Thoracic aorta (tissue), 2 donors: ENCODE measurements at regions not wholly inside any gene's neighbourhood (a gene's known extent, or its start where the extent isn't known, plus 50 kb on each side); places are given as distances from the start of the nearest gene placed in this dataset.
"Not testable (repeated sequence)": the region's sequence is repeated elsewhere in the genome, so short reads cannot be mapped to it uniquely, and the experiment has no call there.

ENCODE experiments used
- ATAC-seq: fragments of 150-250 bp; one replicate; pipeline ENCODE4 v1.8.0; 2017; ENCODE audit warnings: low read depth; ENCODE audit not compliant: insufficient number of reproducible peaks, low FRiP score
- DNase-seq: peaks from one replicate; pipeline ENCODE4 v3.0.0-alpha.2; 2020; ENCODE audit warnings: low spot score
- H3K27ac ChIP-seq, 2 donors: fragments of 200-600 bp; sonication (generic); 1 replicate in 1 of 2; 2 replicates in 1 of 2; pipeline ENCODE4 v1.5.1; 2016; ENCODE audit warnings: mild to moderate bottlenecking in 2 of 2, moderate library complexity in 2 of 2
- H3K27me3 ChIP-seq: fragments of 200-600 bp; sonication (generic); replicated peaks from 2 replicates; pipeline ENCODE4 v1.6.0; 2016; ENCODE audit warnings: mild to moderate bottlenecking; ENCODE audit not compliant: insufficient read depth
- H3K36me3 ChIP-seq: fragments of 200-600 bp; sonication (generic); one replicate; pipeline ENCODE4 v1.5.1; 2016
- H3K4me1 ChIP-seq, 2 donors: fragments of 200-600 bp; sonication (generic); 1 replicate in 1 of 2; 2 replicates in 1 of 2; pipeline versions ENCODE4 v1.5.1 to v1.6.0; 2016; ENCODE audit warnings: low read depth in 2 of 2, mild to moderate bottlenecking in 1 of 2; ENCODE audit not compliant: control insufficient read depth in 1 of 2
- H3K4me3 ChIP-seq: fragments of 200-600 bp; sonication (generic); 2 replicates; pipeline ENCODE4 v1.5.1; 2016; ENCODE audit warnings: mild to moderate bottlenecking
- H3K9me3 ChIP-seq: fragments of 200-600 bp; sonication (generic); 2 replicates; pipeline ENCODE4 v1.5.1; 2016
- CTCF ChIP-seq: fragments of 200-600 bp; sonication (generic); IDR thresholded peaks from one replicate; pipeline ENCODE4 v1.5.1; 2019; ENCODE audit warnings: antibody characterized with exemption

- Histone ChIP-seq H3K4me3 (peak overlapping the region; percentile 71), H3K36me3 (no peaks in the 10 kb centered on the region), H3K4me1 (no peaks in the 10 kb centered on the region), H3K27me3 (no peaks in the 10 kb centered on the region), H3K27ac (peak overlapping the region; percentile 49 to 66), H3K9me3 (no peaks in the 10 kb centered on the region)
- ATAC-seq (no peak), DNase-seq (no peak)
- peak; percentile 9 for TF ChIP-seq CTCF
These were observed 113.6 kb upstream of the TEX13C start for GRCh38 chrX:125205918-125206665.

GRCh38 chrX:125210146-125210545 is 109.5 kb upstream of the TEX13C start:
- Histone ChIP-seq H3K4me3 (no peak overlapping the region), H3K27me3 (no peaks in the 10 kb centered on the region), H3K27ac (no peak overlapping the region), H3K36me3 (no peaks in the 10 kb centered on the region), H3K9me3 (no peaks in the 10 kb centered on the region), H3K4me1 (no peaks in the 10 kb centered on the region)
- ATAC-seq, result no peak
- no peak for TF ChIP-seq CTCF
- no peak for DNase-seq

GRCh38 chrX:125219852-125220251 is 99.8 kb upstream of the TEX13C start:
- DNase-seq, result no peak

GRCh38 chrX:125236955-125237354 is 82.7 kb upstream of the TEX13C start:
- DNase-seq (no peak), ATAC-seq (no peak)
- Histone ChIP-seq H3K4me1 (no peaks in the 10 kb centered on the region), H3K27ac (no peak overlapping the region), H3K36me3 (no peaks in the 10 kb centered on the region), H3K27me3 (no peaks in the 10 kb centered on the region), H3K9me3 (no peaks in the 10 kb centered on the region), H3K4me3 (no peak overlapping the region)
- no peak for TF ChIP-seq CTCF

More at GRCh38 chrX:125219852-125220251, 99.8 kb upstream of the TEX13C start:
- no peak for TF ChIP-seq CTCF
- no peaks in the 10 kb centered on the region for H3K36me3 ChIP-seq
- H3K9me3 ChIP-seq, result no peaks in the 10 kb centered on the region
- H3K4me3 ChIP-seq, result no peak overlapping the region
- H3K27me3 ChIP-seq, result no peaks in the 10 kb centered on the region
- no peak overlapping the region for H3K27ac ChIP-seq
- H3K4me1 ChIP-seq, result no peaks in the 10 kb centered on the region
- no peak for ATAC-seq

GRCh38 chrX:125248931-125249330 is 70.7 kb upstream of the TEX13C start:
- DNase-seq, result no peak
- Histone ChIP-seq H3K4me1 (no peaks in the 10 kb centered on the region), H3K27ac (no peak overlapping the region), H3K36me3 (no peaks in the 10 kb centered on the region), H3K4me3 (no peak overlapping the region), H3K9me3 (no peaks in the 10 kb centered on the region), H3K27me3 (no peaks in the 10 kb centered on the region)
- no peak for TF ChIP-seq CTCF
- no peak for ATAC-seq

GRCh38 chrX:125255759-125256158 is 63.9 kb upstream of the TEX13C start:
- H3K36me3 ChIP-seq, DNase-seq, H3K4me3 ChIP-seq, H3K27ac ChIP-seq, ATAC-seq, H3K9me3 ChIP-seq, H3K27me3 ChIP-seq, H3K4me1 ChIP-seq: not testable (repeated sequence)
